Vagina (tissue), 2 donors: ENCODE measurements at regions not wholly inside any gene's neighbourhood (a gene's known extent, or its start where the extent isn't known, plus 50 kb on each side); places are given as distances from the start of the nearest gene placed in this dataset.

ENCODE experiments used
- DNase-seq, 2 donors: peaks; one replicate each; pipeline ENCODE4 v3.0.0-alpha.2; 2017; ENCODE audit errors: extremely low spot score in 2 of 2
- H3K27ac ChIP-seq: fragments of 200-600 bp; sonication (generic); one replicate; pipeline ENCODE4 v1.5.1; 2019
- H3K27me3 ChIP-seq: fragments of 200-600 bp; sonication (generic); one replicate; pipeline ENCODE4 v1.5.1; 2019
- H3K36me3 ChIP-seq, 2 donors: fragments of 200-600 bp; sonication (generic); one replicate each; pipeline ENCODE4 v1.5.1; 2017 to 2019
- H3K4me1 ChIP-seq: fragments of 200-600 bp; sonication (generic); one replicate; pipeline ENCODE4 v1.5.1; 2019
- H3K4me3 ChIP-seq, 2 donors: fragments of 200-600 bp; sonication (generic); 1 replicate in 1 of 2; 2 replicates in 1 of 2; pipeline ENCODE4 v1.5.1; 2016 to 2019
- H3K9me3 ChIP-seq: fragments of 200-600 bp; sonication (generic); one replicate; pipeline ENCODE4 v1.5.1; 2019
- POLR2A ChIP-seq, 2 donors: fragments of 450-650 bp; IDR thresholded peaks; one replicate each; pipeline ENCODE4 v1.6.1; 2017; ENCODE audit warnings: antibody characterized with exemption in 2 of 2, mild to moderate bottlenecking in 2 of 2, moderate library complexity in 2 of 2
- POLR2AphosphoS5 ChIP-seq, 2 donors: sonication (generic); formaldehyde crosslinking; IDR thresholded peaks; one replicate each; pipeline ENCODE4 v1.9.0; 2017; ENCODE audit warnings: antibody characterized with exemption in 2 of 2, mild to moderate bottlenecking in 2 of 2, low read depth in 1 of 2; ENCODE audit not compliant: insufficient read depth in 1 of 2
- intact Hi-C: fragments of 100-400 bp; cut with DNase I; formaldehyde crosslinking; loops from one replicate; pipeline ENCODE4 v1.15.1; 2023
- TF ChIP-seq, protein P1 (sequence below), 3 experiments: fragments of 450-650 bp in 2 of 3; fragments of 200-600 bp in 1 of 3; sonication (generic) in 1 of 3; IDR thresholded peaks; one replicate each; pipeline ENCODE4 v1.5.1; 2017 to 2019; ENCODE audit warnings: antibody characterized with exemption in 3 of 3, mild to moderate bottlenecking in 2 of 3, moderate library complexity in 2 of 3

DNA sequence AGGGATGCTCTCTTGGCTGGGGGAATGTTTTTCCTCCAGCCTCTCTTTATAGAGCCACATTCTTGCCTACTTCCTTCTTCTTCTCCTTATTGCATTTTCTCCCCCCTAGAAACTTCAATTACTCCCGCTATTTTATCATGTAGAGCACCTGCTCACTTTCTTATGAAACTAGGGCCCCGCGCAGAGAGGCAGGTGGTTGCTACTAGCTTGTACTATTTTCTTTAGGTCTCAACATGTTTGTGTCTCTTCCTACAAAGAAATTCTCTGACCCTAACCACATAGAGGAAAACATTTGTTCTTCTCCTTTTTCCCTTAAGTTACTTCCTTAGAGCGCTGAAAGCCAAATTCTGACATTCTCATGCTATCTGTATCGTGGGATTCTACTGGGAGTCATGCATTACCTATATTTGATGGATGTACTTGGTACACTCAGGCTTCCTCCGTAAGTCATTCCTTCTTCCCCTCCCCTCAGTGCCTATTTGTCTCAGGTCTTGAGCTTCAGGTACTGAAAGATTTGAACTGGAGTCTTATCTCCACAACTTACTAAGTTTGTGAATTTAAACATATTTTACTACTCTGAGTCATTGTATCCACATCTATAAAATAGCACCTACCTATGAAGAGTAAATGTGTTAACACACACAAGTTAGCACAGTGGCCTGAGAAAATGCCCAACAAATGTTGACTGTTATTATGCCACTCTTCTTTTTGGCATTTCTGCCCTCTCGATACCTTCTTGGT, 159.1 kb upstream of the LEF1 start:
- intact Hi-C loops, result no loop called here
- Histone ChIP-seq H3K9me3 (no peaks in the 10 kb centered on the region), H3K4me3 (no peak overlapping the region), H3K27ac (no peak overlapping the region), H3K27me3 (no peaks in the 10 kb centered on the region), H3K4me1 (no peaks in the 10 kb centered on the region), H3K36me3 (no peaks in the 10 kb centered on the region)
- DNase-seq, result no peak
- TF ChIP-seq, protein P1, sequence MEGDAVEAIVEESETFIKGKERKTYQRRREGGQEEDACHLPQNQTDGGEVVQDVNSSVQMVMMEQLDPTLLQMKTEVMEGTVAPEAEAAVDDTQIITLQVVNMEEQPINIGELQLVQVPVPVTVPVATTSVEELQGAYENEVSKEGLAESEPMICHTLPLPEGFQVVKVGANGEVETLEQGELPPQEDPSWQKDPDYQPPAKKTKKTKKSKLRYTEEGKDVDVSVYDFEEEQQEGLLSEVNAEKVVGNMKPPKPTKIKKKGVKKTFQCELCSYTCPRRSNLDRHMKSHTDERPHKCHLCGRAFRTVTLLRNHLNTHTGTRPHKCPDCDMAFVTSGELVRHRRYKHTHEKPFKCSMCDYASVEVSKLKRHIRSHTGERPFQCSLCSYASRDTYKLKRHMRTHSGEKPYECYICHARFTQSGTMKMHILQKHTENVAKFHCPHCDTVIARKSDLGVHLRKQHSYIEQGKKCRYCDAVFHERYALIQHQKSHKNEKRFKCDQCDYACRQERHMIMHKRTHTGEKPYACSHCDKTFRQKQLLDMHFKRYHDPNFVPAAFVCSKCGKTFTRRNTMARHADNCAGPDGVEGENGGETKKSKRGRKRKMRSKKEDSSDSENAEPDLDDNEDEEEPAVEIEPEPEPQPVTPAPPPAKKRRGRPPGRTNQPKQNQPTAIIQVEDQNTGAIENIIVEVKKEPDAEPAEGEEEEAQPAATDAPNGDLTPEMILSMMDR (IDR thresholded peaks at IDR 0.05), result no peak
- TF ChIP-seq POLR2AphosphoS5 (IDR thresholded peaks at IDR 0.05; ENCODE audit: insufficient read depth in 1 of 2, low read depth in 1 of 2) (no peak), POLR2A (IDR thresholded peaks at IDR 0.05) (no peak)

DNA sequence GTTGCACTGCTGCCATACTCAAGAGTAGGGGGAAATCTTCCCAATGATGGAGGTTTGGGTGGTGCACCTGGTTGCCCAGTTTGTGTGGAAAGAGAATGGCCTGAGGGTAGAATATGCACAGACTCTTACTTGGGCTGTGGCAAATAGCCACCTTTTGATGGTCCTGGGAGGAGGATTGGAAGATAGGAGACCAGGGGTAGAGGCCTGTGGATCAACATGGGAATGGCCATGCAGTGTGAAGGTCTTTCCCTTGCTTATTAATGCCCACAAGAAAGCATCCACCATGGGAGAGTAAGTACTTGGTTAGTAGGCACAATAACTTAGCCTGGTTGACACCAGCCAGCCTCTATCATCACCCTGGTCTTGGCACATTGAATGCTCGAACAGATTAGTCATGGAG, 156.8 kb upstream of the LEF1 start:
- no peak for DNase-seq
- intact Hi-C loops, result no loop called here
- H3K36me3 ChIP-seq, result no peaks in the 10 kb centered on the region
- H3K4me1 ChIP-seq, result no peaks in the 10 kb centered on the region
- H3K27me3 ChIP-seq, result no peaks in the 10 kb centered on the region
- no peaks in the 10 kb centered on the region for H3K9me3 ChIP-seq
- TF ChIP-seq, protein P1 (IDR thresholded peaks at IDR 0.05), result no peak
- TF ChIP-seq POLR2A (IDR thresholded peaks at IDR 0.05) (no peak), POLR2AphosphoS5 (IDR thresholded peaks at IDR 0.05; ENCODE audit: insufficient read depth in 1 of 2, low read depth in 1 of 2) (no peak)
- no peak overlapping the region for H3K4me3 ChIP-seq
- H3K27ac ChIP-seq, result no peak overlapping the region

DNA sequence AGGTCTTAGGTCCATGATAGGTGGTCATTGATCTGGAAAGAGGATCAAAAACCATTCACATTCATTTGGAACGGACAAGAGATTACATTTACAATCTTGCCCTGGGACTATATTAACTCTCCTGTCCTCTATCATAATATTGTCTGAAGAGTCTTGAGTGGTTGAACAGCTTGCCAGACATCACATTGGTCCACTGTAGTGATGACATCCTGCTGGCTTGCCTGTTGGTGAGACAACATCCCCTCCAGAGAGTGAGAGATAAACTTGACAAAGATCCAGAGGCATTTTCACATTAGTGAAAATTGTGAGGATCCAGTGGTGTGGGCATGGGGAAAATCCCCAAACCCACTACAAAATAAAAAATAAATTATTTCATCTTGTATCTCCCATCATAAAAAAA, 155.7 kb upstream of the LEF1 start:
- no peaks in the 10 kb centered on the region for H3K36me3 ChIP-seq
- no peak for TF ChIP-seq POLR2AphosphoS5 (IDR thresholded peaks at IDR 0.05; ENCODE audit: insufficient read depth in 1 of 2, low read depth in 1 of 2)
- TF ChIP-seq POLR2A (IDR thresholded peaks at IDR 0.05), result no peak
- TF ChIP-seq, protein P1 (IDR thresholded peaks at IDR 0.05), result no peak
- no peaks in the 10 kb centered on the region for H3K27me3 ChIP-seq
- no peak overlapping the region for H3K27ac ChIP-seq
- intact Hi-C loops, result no loop called here
- H3K4me1 ChIP-seq, result no peaks in the 10 kb centered on the region
- no peak for DNase-seq
- H3K4me3 ChIP-seq, result no peak overlapping the region
- no peaks in the 10 kb centered on the region for H3K9me3 ChIP-seq

DNA sequence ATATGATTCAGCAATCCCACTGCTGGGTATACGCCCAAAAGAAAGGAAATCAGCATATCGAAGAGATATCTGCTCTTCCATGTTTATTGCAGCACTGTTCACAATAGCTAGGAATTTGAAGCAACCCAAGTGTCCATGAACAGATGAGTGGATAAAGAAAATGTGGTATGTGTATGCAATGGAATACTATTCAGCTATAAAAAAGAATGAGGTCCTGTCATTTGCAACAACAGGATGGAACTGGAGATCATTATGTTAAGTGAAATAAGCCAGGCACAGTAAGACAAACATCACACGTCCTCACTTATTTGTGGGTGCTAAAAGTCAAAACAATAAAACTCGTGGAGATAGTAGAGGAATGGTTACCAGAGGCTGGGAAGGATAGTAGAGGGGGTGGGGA, 153.8 kb upstream of the LEF1 start:
- no peaks in the 10 kb centered on the region for H3K27me3 ChIP-seq
- H3K27ac ChIP-seq, result no peak overlapping the region
- no peaks in the 10 kb centered on the region for H3K4me1 ChIP-seq
- H3K36me3 ChIP-seq, result no peaks in the 10 kb centered on the region
- intact Hi-C loops, result no loop called here
- H3K9me3 ChIP-seq, result no peaks in the 10 kb centered on the region
- TF ChIP-seq, protein P1 (IDR thresholded peaks at IDR 0.05), result no peak
- TF ChIP-seq POLR2A (IDR thresholded peaks at IDR 0.05) (no peak), POLR2AphosphoS5 (IDR thresholded peaks at IDR 0.05; ENCODE audit: insufficient read depth in 1 of 2, low read depth in 1 of 2) (no peak)
- no peak overlapping the region for H3K4me3 ChIP-seq
- no peak for DNase-seq

DNA sequence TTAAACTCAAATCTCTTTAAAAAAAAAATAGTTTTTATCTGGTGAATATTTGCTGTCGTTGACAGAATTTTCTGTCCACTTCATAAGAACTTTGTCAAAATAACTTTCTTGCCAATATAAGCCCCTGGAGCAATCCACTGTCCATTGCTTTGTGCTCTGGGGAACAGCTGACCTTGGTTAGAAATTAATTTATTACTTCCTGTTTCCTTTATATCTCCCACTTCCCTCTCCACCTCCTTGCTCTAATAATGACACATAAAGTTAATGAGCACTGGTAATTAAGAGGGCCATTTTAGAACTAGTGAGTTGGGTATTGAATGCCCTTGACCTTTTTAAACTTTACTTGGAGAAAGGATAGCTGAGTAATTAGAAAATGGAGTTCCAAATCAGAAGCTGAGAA, 151.3 kb upstream of the LEF1 start:
- Histone ChIP-seq H3K4me1 (no peaks in the 10 kb centered on the region), H3K27ac (no peak overlapping the region), H3K36me3 (no peaks in the 10 kb centered on the region), H3K4me3 (no peak overlapping the region), H3K9me3 (no peaks in the 10 kb centered on the region), H3K27me3 (no peaks in the 10 kb centered on the region)
- DNase-seq, result no peak
- TF ChIP-seq, protein P1 (IDR thresholded peaks at IDR 0.05), result no peak
- TF ChIP-seq POLR2A (IDR thresholded peaks at IDR 0.05) (no peak), POLR2AphosphoS5 (IDR thresholded peaks at IDR 0.05; ENCODE audit: insufficient read depth in 1 of 2, low read depth in 1 of 2) (no peak)
- intact Hi-C loops, result no loop called here
